ENCODE measurements at regions not wholly inside any gene's neighbourhood (a gene's known extent, or its start where the extent isn't known, plus 50 kb on each side); places are given as distances from the start of the nearest gene placed in this dataset.
"Not testable (repeated sequence)": the region's sequence is repeated elsewhere in the genome, so short reads cannot be mapped to it uniquely, and the experiment has no call there.

- FAIRE-seq (no peak), DNase-seq (ENCODE audit: extremely low spot score, insufficient read length, low read depth) (no peak)
Observed at GRCh38 chr10:71010730-71011129, 122.4 kb upstream of the PCBD1 start.

GRCh38 chr10:71011141-71011540, 122.8 kb upstream of the PCBD1 start:
- no peak for FAIRE-seq
- no peak for DNase-seq (ENCODE audit: extremely low spot score, insufficient read length, low read depth)

DNA sequence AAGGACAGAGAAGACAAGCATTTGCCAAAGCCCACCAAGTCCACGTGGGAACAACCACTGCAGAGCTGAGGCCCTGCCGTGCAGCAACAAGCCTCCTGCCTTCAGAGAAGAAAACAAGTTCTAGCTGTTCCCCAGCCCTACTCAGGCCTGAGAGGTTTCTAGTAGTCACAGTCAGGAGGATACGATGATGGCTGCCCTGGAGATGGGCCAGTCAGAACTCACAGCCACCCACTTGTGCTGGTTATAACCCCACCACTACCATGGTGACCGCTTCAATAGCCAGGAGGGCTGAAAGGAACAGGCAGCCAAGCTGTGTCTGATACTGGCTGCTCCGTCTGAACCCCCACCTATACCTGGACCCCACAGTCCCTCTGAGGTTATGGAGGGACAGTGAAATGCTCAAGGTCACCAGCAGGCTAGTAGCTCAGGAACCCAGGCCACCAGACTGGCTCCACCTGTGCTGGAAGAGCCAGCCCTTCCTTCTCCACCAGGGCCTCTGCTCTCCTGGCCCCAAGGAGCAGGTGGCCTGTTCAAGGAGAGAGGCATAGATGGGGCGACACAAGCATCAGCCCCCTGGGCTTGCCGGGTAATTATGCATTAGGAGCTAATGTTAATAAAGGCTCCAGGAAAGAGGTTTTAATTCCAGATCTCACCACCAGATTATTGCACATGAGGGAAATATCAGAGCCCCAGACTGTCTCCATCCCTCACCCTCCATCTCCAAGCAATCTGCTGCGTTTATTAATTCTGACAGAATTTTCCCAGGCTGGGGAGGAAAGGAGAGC, 125.8 kb upstream of the PCBD1 start:
- no peak for DNase-seq (ENCODE audit: extremely low spot score, insufficient read length, low read depth)
- FAIRE-seq: no peak

- FAIRE-seq: no peak
- DNase-seq (ENCODE audit: extremely low spot score, insufficient read length, low read depth): no peak
Observed at GRCh38 chr10:71015674-71016073, 127.3 kb upstream of the PCBD1 start.

DNA sequence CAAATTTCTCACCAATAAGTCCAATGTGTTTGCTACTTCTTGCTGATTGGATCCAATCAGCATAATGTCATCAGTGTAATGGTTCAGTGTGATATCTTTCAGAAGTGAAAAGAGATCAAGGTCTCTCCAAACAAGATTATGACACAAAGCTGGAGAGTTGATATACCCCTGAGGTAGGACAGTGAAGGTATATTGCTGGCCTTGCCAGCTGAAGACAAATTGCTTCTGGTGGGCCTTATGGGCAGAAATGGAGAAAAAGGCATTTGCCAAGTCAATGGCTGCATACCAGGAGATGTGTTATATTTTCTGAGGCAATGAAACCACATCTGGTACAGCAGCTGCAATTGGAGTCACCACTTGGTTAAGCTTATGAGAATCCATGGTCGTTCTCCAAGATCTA, 131.7 kb upstream of the PCBD1 start:
- not testable (repeated sequence) for DNase-seq (ENCODE audit: extremely low spot score, insufficient read length, low read depth); FAIRE-seq

DNA sequence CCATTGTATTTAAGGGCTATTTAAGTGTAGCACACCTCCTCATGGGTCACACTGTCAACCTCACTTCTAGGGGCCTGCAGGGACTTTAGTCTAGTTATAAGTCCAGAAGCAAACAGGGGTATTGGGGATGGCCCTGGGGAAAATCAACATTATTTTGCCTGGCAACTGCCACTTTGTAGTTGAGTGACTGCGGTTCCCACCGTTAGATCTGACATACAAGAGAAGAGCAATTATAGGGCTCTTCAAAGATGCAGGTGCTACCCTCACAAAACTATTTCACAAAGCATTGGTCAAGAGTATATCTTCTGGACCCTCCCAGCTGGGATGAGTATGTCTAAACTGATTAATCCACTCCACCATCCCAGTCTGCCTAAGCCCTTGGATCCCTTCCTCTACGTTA, 133.0 kb upstream of the PCBD1 start:
- no peak for DNase-seq (ENCODE audit: extremely low spot score, insufficient read length, low read depth)
- FAIRE-seq: no peak

GRCh38 chr10:71023704-71024283, 135.4 kb upstream of the PCBD1 start:
- FAIRE-seq: no peak
- DNase-seq (ENCODE audit: extremely low spot score, insufficient read length, low read depth): no peak

GRCh38 chr10:71024490-71024889, 136.1 kb upstream of the PCBD1 start:
- no peak for DNase-seq (ENCODE audit: extremely low spot score, insufficient read length, low read depth)
- FAIRE-seq: no peak

DNA sequence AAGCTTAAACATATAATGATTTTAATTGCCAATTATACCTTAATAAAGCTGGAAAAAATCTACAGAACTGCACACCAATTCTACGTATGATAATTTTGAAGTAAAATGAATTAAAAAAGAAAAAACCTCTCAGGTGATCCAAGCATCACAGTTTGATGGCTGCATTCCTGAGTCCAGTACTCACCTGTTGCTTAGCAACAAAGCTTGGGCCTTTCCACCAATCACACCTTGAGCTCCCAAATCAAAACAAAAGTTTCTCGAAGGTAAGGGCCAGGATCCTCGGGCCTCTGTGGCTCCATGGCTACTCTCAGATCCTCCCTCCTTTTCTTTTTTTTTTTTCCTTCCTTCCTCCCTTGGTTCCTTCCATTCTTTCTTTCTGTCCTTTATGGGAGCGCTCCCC, 137.2 kb upstream of the PCBD1 start:
- no peak for DNase-seq (ENCODE audit: extremely low spot score, insufficient read length, low read depth)
- no peak for FAIRE-seq

DNA sequence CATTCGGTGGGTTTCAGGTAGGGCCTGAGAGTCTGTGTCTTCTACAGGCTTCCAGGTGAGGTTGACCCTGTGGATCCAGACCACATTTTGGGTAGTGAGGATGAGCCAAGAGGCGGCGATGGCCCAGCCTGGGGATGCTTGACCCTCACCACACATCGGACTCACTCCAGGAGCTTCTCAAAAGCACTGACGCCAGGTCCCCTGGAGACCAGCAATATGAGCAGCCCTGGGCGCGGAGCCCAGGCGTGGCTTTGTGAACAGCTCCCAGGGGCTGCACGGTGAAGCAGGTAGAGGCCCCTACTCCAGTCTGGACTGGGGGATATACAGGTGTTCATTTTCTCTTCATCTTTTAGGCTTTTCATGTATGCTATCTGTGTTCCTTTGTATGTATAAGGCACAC, 139.7 kb upstream of the PCBD1 start:
- DNase-seq (ENCODE audit: extremely low spot score, insufficient read length, low read depth) (no peak), FAIRE-seq (no peak)

DNA sequence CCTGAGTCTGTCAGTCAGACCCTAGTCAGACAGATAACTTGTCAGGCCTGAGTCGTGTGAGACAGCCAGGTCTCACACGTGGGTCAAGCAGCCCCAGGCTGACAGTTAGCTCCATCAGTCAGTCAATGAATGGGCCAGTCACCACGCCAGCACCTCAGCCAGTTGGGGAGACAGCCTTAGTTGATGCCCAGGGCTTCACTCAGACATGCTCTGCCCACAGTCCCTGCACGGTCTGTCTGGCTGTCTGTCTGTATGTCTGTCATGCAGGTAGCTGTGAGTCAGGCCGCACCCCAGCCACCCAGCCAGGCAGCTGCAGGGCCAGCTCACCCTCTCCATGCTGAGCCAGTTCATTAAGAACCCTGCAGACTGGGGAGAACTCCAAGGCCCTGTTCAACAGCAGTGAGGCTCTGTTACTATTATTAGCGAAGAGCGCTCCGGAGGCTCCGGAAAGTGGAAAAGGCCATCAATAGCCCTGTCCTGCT, 141.1 kb upstream of the PCBD1 start:
- FAIRE-seq: no peak
- DNase-seq (ENCODE audit: extremely low spot score, insufficient read length, low read depth): no peak

GRCh38 chr10:71029907-71030306, 141.5 kb upstream of the PCBD1 start:
- no peak for DNase-seq (ENCODE audit: extremely low spot score, insufficient read length, low read depth)
- FAIRE-seq: no peak

GRCh38 chr10:71031026-71031425, 142.7 kb upstream of the PCBD1 start:
- DNase-seq (ENCODE audit: extremely low spot score, insufficient read length, low read depth): no peak
- no peak for FAIRE-seq

GRCh38 chr10:71031603-71032002, 143.2 kb upstream of the PCBD1 start:
- FAIRE-seq: no peak

GRCh38 chr10:71032887-71033286, 144.5 kb upstream of the PCBD1 start:
- no peak for FAIRE-seq

More at GRCh38 chr10:71031603-71032002, 143.2 kb upstream of the PCBD1 start:
- DNase-seq (ENCODE audit: extremely low spot score, insufficient read length, low read depth): no peak

GRCh38 chr10:71033396-71033980, 145.1 kb upstream of the PCBD1 start:
- FAIRE-seq (no peak), DNase-seq (ENCODE audit: extremely low spot score, insufficient read length, low read depth) (no peak)

More at GRCh38 chr10:71032887-71033286, 144.5 kb upstream of the PCBD1 start:
- no peak for DNase-seq (ENCODE audit: extremely low spot score, insufficient read length, low read depth)

DNA sequence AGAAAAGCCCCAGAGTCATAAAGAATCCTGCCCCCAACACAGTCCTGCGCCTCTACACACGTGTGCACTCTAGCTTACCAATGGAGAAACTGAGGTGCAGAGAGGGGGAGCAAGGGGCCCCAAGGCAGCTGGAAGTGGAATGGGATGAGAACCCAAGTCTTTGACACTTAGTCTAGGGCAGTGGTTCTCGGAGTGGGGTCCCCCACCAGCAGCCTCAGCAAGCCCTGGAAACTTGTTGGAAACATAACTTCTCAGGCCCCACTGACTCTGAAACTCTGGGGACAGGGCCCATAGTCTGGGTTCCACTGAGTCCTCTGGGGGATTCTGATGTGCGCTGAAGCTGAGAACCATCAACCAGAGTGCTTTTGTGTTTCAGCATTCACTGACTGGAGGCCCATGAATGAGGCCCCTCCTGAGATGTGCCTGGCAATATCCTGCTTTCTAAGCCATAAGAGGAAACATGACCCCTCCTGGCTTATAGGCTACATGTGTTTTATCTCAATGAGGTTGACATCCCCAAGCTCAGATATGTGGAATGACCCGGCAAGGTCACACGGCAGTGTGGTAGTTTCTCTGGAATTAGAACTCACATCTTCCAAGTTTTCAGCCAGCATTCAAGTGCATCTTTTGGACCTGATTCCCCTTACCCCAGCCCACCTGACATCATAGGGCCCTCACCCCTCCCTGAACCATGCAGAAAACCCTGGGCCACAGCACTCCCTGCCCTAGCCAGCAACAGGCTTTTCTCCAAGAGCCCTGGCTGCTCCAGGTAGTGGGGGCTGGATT, 147.3 kb upstream of the PCBD1 start:
- no peak for FAIRE-seq
- DNase-seq (ENCODE audit: extremely low spot score, insufficient read length, low read depth): no peak

DNA sequence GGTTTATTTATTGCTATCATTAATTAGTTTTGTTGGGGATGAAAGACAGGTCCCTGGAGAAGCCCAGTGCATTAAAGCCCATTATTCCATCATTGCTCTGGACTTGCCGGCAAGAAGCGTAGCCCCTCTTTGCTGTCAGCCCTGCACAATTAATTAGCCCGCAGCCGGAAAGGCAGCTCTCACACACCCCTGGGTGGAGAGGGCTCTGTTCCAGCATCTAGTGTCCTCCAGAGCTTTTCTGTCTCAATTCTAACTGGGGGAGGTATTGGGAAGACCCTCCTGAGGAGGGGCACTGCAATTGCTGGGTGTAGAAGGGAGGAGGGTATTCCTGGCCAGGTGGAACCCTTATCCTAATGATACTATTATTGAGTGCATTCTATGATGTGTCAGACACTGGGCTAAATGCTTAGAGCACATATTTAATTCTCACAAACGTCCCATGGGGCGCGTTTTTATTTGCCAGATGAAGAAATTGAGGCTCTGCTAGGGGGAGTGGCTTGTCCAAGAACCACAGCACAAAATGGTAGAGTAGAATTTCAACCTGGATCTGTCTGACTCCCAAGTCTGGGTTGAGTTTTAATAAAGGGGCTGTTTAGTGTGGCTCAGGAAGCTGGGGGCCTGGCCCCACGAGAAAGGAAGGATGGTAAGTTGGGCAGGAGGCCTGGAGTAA, 148.1 kb upstream of the PCBD1 start:
- no peak for FAIRE-seq
- DNase-seq (ENCODE audit: extremely low spot score, insufficient read length, low read depth): no peak

- no peak for DNase-seq (ENCODE audit: extremely low spot score, insufficient read length, low read depth)
Observed at GRCh38 chr10:71038091-71038633, 149.8 kb upstream of the PCBD1 start.

GRCh38 chr10:71038921-71039320, 150.6 kb upstream of the PCBD1 start:
- no peak for DNase-seq (ENCODE audit: extremely low spot score, insufficient read length, low read depth)
- no peak for FAIRE-seq

More at GRCh38 chr10:71038091-71038633, 149.8 kb upstream of the PCBD1 start:
- no peak for FAIRE-seq
